OCI-LY3 (cell line): ENCODE measurements at regions not wholly inside any gene's neighbourhood (a gene's known extent, or its start where the extent isn't known, plus 50 kb on each side); places are given as distances from the start of the nearest gene placed in this dataset.
"Not testable (repeated sequence)": the region's sequence is repeated elsewhere in the genome, so short reads cannot be mapped to it uniquely, and the experiment has no call there.

Experiments used
- H2AFZ ChIP-seq: fragments of 200-600, 300-600 bp; shearing (Covaris generic); 2 replicates; pipeline ENCODE4 v1.6.0; 2014; ENCODE audit warnings: antibody characterized with exemption, low read depth, low read length
- H3K27ac ChIP-seq: fragments of 200-600, 300-600 bp; sonication (generic); 2 replicates; pipeline ENCODE4 v1.5.1; 2014; ENCODE audit warnings: mild to moderate bottlenecking, low read length, moderate library complexity, mixed read lengths
- H3K27me3 ChIP-seq: fragments of 200-600, 300-600 bp; sonication (generic); 2 replicates; pipeline ENCODE4 v1.6.1; 2014; ENCODE audit warnings: low read depth, low read length, mixed read lengths
- H3K36me3 ChIP-seq: fragments of 200-600, 300-600 bp; sonication (generic); replicated peaks from 2 replicates; pipeline ENCODE3; 2014; ENCODE audit warnings: low read depth, low read length, mixed read lengths
- H3K4me1 ChIP-seq: fragments of 300-600, 200-600 bp; sonication (generic); 2 replicates; pipeline ENCODE4 v1.6.1; 2014; ENCODE audit warnings: low read length, mixed read lengths
- H3K4me2 ChIP-seq: fragments of 200-600, 300-600 bp; sonication (generic); 2 replicates; pipeline ENCODE4 v1.6.1; 2014; ENCODE audit warnings: low read length, mixed read lengths
- H3K4me3 ChIP-seq: fragments of 300-600, 200-600 bp; sonication (generic); 2 replicates; pipeline ENCODE4 v1.5.1; 2014; ENCODE audit warnings: antibody characterized with exemption, mild to moderate bottlenecking, low read length, moderate library complexity
- H3K79me2 ChIP-seq: fragments of 300-600, 200-600 bp; shearing (Covaris generic); 2 replicates; pipeline ENCODE4 v1.6.1; 2014; ENCODE audit warnings: mild to moderate bottlenecking, low read length, mixed read lengths
- H3K9ac ChIP-seq: fragments of 300-600, 200-600 bp; shearing (Covaris generic); 2 replicates; pipeline ENCODE4 v1.6.0; 2014; ENCODE audit warnings: mild to moderate bottlenecking, low read length, moderate library complexity
- H3K9me3 ChIP-seq: fragments of 200-600, 300-600 bp; shearing (Covaris generic); 2 replicates; pipeline ENCODE4 v1.6.1; 2014; ENCODE audit warnings: low read length, mixed read lengths; ENCODE audit not compliant: insufficient read depth
- H4K20me1 ChIP-seq: fragments of 200-600, 300-600 bp; sonication (generic); 2 replicates; pipeline ENCODE4 v1.6.1; 2016; ENCODE audit warnings: low read length, mixed read lengths; ENCODE audit not compliant: insufficient read depth
- EZH2phosphoT487 ChIP-seq: fragments of 200-600 bp; shearing (Covaris generic); IDR thresholded peaks from 2 replicates; pipeline ENCODE4 v1.6.1; 2018; ENCODE audit warnings: antibody characterized with exemption, mixed run types, low read depth
- TF ChIP-seq, protein P1 (sequence below): fragments of 200-600, 300-600 bp; sonication (generic); IDR thresholded peaks from 2 replicates; pipeline ENCODE4 v1.5.1; 2014; ENCODE audit warnings: antibody characterized with exemption, low read length, low read depth

GRCh38 chr2:175275539-175275938 is 94.0 kb upstream of the ATP5MC3 start:
- Histone ChIP-seq H3K27me3 (no peaks in the 10 kb centered on the region), H3K9me3 (no peaks in the 10 kb centered on the region), H3K79me2 (no peaks in the 10 kb centered on the region), H3K36me3 (no peaks in the 10 kb centered on the region), H3K4me1 (no peaks in the 10 kb centered on the region), H3K4me2 (no peak overlapping the region), H4K20me1 (no peaks in the 10 kb centered on the region), H2AFZ (no peak overlapping the region), H3K4me3 (no peak overlapping the region), H3K9ac (no peak overlapping the region), H3K27ac (no peak overlapping the region)
- TF ChIP-seq, protein P1, sequence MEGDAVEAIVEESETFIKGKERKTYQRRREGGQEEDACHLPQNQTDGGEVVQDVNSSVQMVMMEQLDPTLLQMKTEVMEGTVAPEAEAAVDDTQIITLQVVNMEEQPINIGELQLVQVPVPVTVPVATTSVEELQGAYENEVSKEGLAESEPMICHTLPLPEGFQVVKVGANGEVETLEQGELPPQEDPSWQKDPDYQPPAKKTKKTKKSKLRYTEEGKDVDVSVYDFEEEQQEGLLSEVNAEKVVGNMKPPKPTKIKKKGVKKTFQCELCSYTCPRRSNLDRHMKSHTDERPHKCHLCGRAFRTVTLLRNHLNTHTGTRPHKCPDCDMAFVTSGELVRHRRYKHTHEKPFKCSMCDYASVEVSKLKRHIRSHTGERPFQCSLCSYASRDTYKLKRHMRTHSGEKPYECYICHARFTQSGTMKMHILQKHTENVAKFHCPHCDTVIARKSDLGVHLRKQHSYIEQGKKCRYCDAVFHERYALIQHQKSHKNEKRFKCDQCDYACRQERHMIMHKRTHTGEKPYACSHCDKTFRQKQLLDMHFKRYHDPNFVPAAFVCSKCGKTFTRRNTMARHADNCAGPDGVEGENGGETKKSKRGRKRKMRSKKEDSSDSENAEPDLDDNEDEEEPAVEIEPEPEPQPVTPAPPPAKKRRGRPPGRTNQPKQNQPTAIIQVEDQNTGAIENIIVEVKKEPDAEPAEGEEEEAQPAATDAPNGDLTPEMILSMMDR = no peak
- TF ChIP-seq EZH2phosphoT487 = no peak

GRCh38 chr2:175259164-175259563 is 77.7 kb upstream of the ATP5MC3 start:
- Histone ChIP-seq H3K79me2 (no peaks in the 10 kb centered on the region), H4K20me1 (no peaks in the 10 kb centered on the region), H3K27ac (no peak overlapping the region), H2AFZ (no peak overlapping the region), H3K27me3 (no peaks in the 10 kb centered on the region), H3K9me3 (no peaks in the 10 kb centered on the region), H3K9ac (no peak overlapping the region), H3K36me3 (no peaks in the 10 kb centered on the region), H3K4me1 (peaks cover 9% of the 10 kb centered on the region), H3K4me2 (no peak overlapping the region), H3K4me3 (no peak overlapping the region)
- TF ChIP-seq, protein P1 = no peak
- TF ChIP-seq EZH2phosphoT487 = no peak

DNA sequence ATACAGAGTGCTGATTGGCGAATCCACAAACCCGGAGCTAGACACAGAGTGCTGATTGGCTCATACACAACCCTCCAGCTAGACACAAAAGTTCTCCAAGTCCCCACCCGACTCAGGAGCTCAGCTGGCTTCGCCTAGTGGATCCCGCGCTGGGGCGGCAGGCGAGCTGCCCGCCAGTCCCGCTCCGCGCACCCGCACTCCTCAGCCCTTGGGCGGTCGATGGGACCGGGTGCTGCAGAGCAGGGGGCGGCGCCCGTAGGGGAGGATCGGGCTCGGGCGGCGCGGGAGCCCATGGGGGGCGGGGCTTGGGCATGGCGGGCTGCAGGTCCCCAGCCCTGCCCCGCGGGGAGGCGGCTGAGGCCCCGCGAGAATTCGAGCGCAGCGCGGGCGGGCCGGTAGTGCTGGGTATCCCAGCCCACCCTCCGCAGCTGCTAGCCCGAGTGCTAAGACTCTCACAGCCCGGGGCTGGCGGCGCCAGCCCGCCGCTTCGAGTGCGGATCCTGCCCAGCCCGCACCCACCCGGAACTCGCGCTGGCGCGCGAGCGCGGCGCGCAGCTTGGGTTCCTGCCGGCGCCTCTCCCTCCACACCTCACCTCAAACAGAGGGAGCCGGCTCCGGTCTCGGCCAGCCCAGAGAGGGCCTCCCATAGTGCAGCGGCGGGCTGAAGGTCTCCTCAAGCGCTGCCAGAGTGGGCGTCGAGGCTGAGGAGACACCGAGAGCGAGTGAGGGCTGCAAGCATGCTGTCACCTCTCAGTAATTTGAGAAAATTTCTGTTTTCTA is 75.5 kb upstream of the ATP5MC3 start:
- TF ChIP-seq, protein P1 = no peak
- TF ChIP-seq EZH2phosphoT487 = no peak
- no peak overlapping the region for H3K4me2 ChIP-seq
- H4K20me1 ChIP-seq = no peaks in the 10 kb centered on the region
- no peak overlapping the region for H3K9ac ChIP-seq
- peaks cover 7% of the 10 kb centered on the region for H3K27me3 ChIP-seq
- H3K36me3 ChIP-seq = no peaks in the 10 kb centered on the region
- no peak overlapping the region for H3K27ac ChIP-seq
- H3K9me3 ChIP-seq = no peaks in the 10 kb centered on the region
- H2AFZ ChIP-seq = no peak overlapping the region
- no peaks in the 10 kb centered on the region for H3K79me2 ChIP-seq
- no peak overlapping the region for H3K4me3 ChIP-seq
- peaks cover 9% of the 10 kb centered on the region for H3K4me1 ChIP-seq

- H3K36me3 ChIP-seq, H2AFZ ChIP-seq, H3K4me1 ChIP-seq: not testable (repeated sequence)
These were observed 74.9 kb upstream of the ATP5MC3 start for GRCh38 chr2:175256391-175256790.

More at GRCh38 chr2:175256391-175256790, 74.9 kb upstream of the ATP5MC3 start:
- H3K4me3 ChIP-seq, H3K79me2 ChIP-seq, H3K9ac ChIP-seq, H3K9me3 ChIP-seq, H4K20me1 ChIP-seq, H3K27ac ChIP-seq, H3K4me2 ChIP-seq, H3K27me3 ChIP-seq: not testable (repeated sequence)
